ENCODE measurements at regions not wholly inside any gene's neighbourhood (a gene's known extent, or its start where the extent isn't known, plus 50 kb on each side); places are given as distances from the start of the nearest gene placed in this dataset.

DNA sequence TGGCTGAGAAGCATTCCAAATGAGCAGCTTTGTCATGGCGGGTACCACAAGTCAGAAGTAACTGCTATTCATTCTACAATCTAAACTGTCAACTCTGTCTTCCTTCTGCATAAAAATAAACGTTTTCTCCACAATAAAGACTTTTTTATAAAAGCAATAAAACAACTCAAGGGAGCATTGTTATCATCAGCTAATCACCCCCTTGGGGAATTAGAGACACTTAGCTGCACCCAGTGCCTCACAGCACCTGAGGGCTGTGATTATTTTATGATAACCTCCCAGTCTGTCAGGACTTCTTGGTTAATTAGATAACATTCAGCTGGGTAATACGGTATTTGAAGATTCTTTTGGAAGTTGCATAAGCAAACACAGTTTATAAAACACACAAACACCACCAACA, 155.6 kb downstream of the PPP1R3A start:
- no peak for ATAC-seq
- no peak for TF ChIP-seq ISL1 (CRISPR knock-in tag; IDR thresholded peaks at IDR 0.05)
- TF ChIP-seq, protein P1, sequence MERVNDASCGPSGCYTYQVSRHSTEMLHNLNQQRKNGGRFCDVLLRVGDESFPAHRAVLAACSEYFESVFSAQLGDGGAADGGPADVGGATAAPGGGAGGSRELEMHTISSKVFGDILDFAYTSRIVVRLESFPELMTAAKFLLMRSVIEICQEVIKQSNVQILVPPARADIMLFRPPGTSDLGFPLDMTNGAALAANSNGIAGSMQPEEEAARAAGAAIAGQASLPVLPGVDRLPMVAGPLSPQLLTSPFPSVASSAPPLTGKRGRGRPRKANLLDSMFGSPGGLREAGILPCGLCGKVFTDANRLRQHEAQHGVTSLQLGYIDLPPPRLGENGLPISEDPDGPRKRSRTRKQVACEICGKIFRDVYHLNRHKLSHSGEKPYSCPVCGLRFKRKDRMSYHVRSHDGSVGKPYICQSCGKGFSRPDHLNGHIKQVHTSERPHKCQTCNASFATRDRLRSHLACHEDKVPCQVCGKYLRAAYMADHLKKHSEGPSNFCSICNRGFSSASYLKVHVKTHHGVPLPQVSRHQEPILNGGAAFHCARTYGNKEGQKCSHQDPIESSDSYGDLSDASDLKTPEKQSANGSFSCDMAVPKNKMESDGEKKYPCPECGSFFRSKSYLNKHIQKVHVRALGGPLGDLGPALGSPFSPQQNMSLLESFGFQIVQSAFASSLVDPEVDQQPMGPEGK (CRISPR knock-in tag; IDR thresholded peaks at IDR 0.05; ENCODE audit: borderline replicate concordance) = no peak
- TF ChIP-seq GLIS3 (CRISPR knock-in tag; IDR thresholded peaks at IDR 0.05) = no peak
- no peak for TF ChIP-seq ZC3H10 (CRISPR knock-in tag; IDR thresholded peaks at IDR 0.05)
- TF ChIP-seq TCF4 (CRISPR knock-in tag; IDR thresholded peaks at IDR 0.05; ENCODE audit: borderline replicate concordance) = no peak
- TF ChIP-seq ARNTL (CRISPR knock-in tag; IDR thresholded peaks at IDR 0.05; ENCODE audit: borderline replicate concordance, low read depth) = no peak
- TF ChIP-seq ZNF70 (CRISPR knock-in tag; IDR thresholded peaks at IDR 0.05) = no peak
- no peak for TF ChIP-seq TOX (CRISPR knock-in tag; IDR thresholded peaks at IDR 0.05; ENCODE audit: borderline replicate concordance)
- TF ChIP-seq ESRRG (CRISPR knock-in tag; IDR thresholded peaks at IDR 0.05) = no peak
- TF ChIP-seq OSR1 (CRISPR knock-in tag; IDR thresholded peaks at IDR 0.05) = no peak
- TF ChIP-seq SNAI2 (CRISPR knock-in tag; IDR thresholded peaks at IDR 0.05) = no peak
- TF ChIP-seq, protein P2, sequence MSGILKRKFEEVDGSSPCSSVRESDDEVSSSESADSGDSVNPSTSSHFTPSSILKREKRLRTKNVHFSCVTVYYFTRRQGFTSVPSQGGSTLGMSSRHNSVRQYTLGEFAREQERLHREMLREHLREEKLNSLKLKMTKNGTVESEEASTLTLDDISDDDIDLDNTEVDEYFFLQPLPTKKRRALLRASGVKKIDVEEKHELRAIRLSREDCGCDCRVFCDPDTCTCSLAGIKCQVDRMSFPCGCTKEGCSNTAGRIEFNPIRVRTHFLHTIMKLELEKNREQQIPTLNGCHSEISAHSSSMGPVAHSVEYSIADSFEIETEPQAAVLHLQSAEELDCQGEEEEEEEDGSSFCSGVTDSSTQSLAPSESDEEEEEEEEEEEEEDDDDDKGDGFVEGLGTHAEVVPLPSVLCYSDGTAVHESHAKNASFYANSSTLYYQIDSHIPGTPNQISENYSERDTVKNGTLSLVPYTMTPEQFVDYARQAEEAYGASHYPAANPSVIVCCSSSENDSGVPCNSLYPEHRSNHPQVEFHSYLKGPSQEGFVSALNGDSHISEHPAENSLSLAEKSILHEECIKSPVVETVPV (CRISPR knock-in tag; IDR thresholded peaks at IDR 0.05) = no peak
- no peak for TF ChIP-seq ZFP30 (CRISPR knock-in tag; IDR thresholded peaks at IDR 0.05)
- no peak for TF ChIP-seq BACH2 (CRISPR knock-in tag; IDR thresholded peaks at IDR 0.05; ENCODE audit: borderline replicate concordance)

DNA sequence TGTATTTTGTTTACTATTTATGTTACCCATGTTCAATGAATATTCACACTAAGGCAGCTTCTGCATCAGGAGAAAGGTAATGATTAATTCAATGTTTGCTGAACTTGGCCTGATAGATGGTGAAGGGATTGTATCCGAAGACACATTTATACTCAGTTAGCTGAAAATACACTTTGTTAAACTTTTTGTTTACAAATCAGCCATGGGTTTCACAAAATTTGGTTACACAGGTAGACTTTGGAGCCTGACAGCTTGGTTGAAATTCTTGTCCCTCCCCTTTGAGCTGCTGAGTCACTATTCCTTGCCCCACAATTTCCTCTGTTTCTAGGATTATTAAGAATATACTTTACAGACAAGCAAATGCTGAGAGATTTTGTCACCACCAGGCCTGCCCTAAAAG, 162.6 kb downstream of the PPP1R3A start:
- TF ChIP-seq RARB (CRISPR knock-in tag; IDR thresholded peaks at IDR 0.05) (no peak), TOX (CRISPR knock-in tag; IDR thresholded peaks at IDR 0.05; ENCODE audit: borderline replicate concordance) (no peak), TCF4 (CRISPR knock-in tag; IDR thresholded peaks at IDR 0.05; ENCODE audit: borderline replicate concordance) (no peak), ZNF565 (CRISPR knock-in tag; conservative IDR thresholded peaks at IDR 0.05; ENCODE audit: low read depth) (no peak), OSR1 (CRISPR knock-in tag; IDR thresholded peaks at IDR 0.05) (no peak), ZNF70 (CRISPR knock-in tag; IDR thresholded peaks at IDR 0.05) (no peak), ZFP3 (CRISPR knock-in tag; IDR thresholded peaks at IDR 0.05) (no peak), ISL1 (CRISPR knock-in tag; IDR thresholded peaks at IDR 0.05) (no peak), ARNTL (CRISPR knock-in tag; IDR thresholded peaks at IDR 0.05; ENCODE audit: borderline replicate concordance, low read depth) (no peak)
- TF ChIP-seq, protein P3, sequence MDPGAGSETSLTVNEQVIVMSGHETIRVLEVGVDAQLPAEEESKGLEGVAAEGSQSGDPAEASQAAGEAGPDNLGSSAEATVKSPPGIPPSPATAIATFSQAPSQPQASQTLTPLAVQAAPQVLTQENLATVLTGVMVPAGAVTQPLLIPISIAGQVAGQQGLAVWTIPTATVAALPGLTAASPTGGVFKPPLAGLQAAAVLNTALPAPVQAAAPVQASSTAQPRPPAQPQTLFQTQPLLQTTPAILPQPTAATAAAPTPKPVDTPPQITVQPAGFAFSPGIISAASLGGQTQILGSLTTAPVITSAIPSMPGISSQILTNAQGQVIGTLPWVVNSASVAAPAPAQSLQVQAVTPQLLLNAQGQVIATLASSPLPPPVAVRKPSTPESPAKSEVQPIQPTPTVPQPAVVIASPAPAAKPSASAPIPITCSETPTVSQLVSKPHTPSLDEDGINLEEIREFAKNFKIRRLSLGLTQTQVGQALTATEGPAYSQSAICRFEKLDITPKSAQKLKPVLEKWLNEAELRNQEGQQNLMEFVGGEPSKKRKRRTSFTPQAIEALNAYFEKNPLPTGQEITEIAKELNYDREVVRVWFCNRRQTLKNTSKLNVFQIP (CRISPR knock-in tag; IDR thresholded peaks at IDR 0.05; ENCODE audit: borderline replicate concordance, low read depth) = no peak
- no peak for ATAC-seq

DNA sequence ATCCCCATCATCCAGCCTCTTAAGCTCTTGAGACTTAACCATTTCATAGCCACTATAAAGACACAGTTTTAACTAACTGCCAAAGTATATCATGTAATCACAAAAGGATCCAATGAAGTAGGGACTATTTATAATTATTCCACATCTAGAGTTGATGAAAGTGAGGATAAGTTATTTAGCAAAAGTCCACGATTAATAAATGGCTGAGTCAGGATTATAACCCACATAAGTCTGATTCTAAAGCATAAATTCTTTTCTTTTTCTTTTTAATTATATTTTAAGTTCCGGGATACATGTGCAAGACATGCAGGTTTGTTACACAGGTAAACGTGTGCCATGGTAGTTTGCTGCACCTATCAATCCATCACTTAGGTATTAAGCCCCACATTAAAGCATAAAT, 166.1 kb downstream of the PPP1R3A start:
- ATAC-seq = no peak
- TF ChIP-seq ZNF8 (CRISPR knock-in tag; IDR thresholded peaks at IDR 0.05) = no peak
- TF ChIP-seq ARNTL (CRISPR knock-in tag; IDR thresholded peaks at IDR 0.05; ENCODE audit: borderline replicate concordance, low read depth) = no peak
- no peak for TF ChIP-seq ZNF565 (CRISPR knock-in tag; conservative IDR thresholded peaks at IDR 0.05; ENCODE audit: low read depth)
- TF ChIP-seq TCF4 (CRISPR knock-in tag; IDR thresholded peaks at IDR 0.05; ENCODE audit: borderline replicate concordance) = no peak
- no peak for TF ChIP-seq RARB (CRISPR knock-in tag; IDR thresholded peaks at IDR 0.05)
- no peak for TF ChIP-seq ESRRG (CRISPR knock-in tag; IDR thresholded peaks at IDR 0.05)
- TF ChIP-seq ZFP3 (CRISPR knock-in tag; IDR thresholded peaks at IDR 0.05) = no peak

DNA sequence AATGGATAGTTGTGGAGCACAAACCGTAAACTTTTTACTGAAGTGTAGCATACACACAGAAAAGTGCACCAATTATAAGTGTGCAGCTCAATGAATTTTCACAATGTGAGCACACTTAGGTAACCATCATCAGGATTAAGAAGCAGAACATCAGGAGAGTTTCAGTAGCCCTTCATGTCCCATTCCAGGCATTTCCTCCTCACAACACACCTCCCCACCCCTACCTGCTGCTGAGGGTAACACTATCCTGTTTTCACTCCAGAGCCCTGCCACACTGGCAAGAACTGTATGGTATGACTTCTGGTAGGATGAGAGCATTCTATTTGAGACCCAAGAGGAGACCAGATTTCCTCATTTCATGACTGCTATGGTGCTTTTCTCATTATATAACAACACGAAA, 166.5 kb downstream of the PPP1R3A start:
- no peak for ATAC-seq
- TF ChIP-seq CSDC2 (CRISPR knock-in tag; IDR thresholded peaks at IDR 0.05) (no peak), TCF4 (CRISPR knock-in tag; IDR thresholded peaks at IDR 0.05; ENCODE audit: borderline replicate concordance) (no peak), ZC3H10 (CRISPR knock-in tag; IDR thresholded peaks at IDR 0.05) (no peak), ISL1 (CRISPR knock-in tag; IDR thresholded peaks at IDR 0.05) (no peak), ARNTL (CRISPR knock-in tag; IDR thresholded peaks at IDR 0.05; ENCODE audit: borderline replicate concordance, low read depth) (no peak), ZNF565 (CRISPR knock-in tag; conservative IDR thresholded peaks at IDR 0.05; ENCODE audit: low read depth) (no peak), PPARA (CRISPR knock-in tag; IDR thresholded peaks at IDR 0.05; ENCODE audit: borderline replicate concordance) (no peak), ESRRG (CRISPR knock-in tag; IDR thresholded peaks at IDR 0.05) (no peak)
- TF ChIP-seq, protein P3 (CRISPR knock-in tag; IDR thresholded peaks at IDR 0.05; ENCODE audit: borderline replicate concordance, low read depth) = no peak
- TF ChIP-seq, protein P4, sequence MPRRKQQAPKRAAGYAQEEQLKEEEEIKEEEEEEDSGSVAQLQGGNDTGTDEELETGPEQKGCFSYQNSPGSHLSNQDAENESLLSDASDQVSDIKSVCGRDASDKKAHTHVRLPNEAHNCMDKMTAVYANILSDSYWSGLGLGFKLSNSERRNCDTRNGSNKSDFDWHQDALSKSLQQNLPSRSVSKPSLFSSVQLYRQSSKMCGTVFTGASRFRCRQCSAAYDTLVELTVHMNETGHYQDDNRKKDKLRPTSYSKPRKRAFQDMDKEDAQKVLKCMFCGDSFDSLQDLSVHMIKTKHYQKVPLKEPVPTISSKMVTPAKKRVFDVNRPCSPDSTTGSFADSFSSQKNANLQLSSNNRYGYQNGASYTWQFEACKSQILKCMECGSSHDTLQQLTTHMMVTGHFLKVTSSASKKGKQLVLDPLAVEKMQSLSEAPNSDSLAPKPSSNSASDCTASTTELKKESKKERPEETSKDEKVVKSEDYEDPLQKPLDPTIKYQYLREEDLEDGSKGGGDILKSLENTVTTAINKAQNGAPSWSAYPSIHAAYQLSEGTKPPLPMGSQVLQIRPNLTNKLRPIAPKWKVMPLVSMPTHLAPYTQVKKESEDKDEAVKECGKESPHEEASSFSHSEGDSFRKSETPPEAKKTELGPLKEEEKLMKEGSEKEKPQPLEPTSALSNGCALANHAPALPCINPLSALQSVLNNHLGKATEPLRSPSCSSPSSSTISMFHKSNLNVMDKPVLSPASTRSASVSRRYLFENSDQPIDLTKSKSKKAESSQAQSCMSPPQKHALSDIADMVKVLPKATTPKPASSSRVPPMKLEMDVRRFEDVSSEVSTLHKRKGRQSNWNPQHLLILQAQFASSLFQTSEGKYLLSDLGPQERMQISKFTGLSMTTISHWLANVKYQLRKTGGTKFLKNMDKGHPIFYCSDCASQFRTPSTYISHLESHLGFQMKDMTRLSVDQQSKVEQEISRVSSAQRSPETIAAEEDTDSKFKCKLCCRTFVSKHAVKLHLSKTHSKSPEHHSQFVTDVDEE (CRISPR knock-in tag; IDR thresholded peaks at IDR 0.05) = no peak
